DOHH2 (cell line): ENCODE measurements at regions not wholly inside any gene's neighbourhood (a gene's known extent, or its start where the extent isn't known, plus 50 kb on each side); places are given as distances from the start of the nearest gene placed in this dataset.

ENCODE experiments used
- EZH2phosphoT487 ChIP-seq: fragments of 200-600 bp; sonication (generic); IDR thresholded peaks from 2 replicates; pipeline ENCODE4 v1.6.1; 2017; ENCODE audit warnings: borderline replicate concordance, mild to moderate bottlenecking, antibody characterized with exemption, low read length, moderate library complexity, mixed read lengths
- TF ChIP-seq, protein P1 (sequence below): fragments of 200-600 bp; sonication (generic); IDR thresholded peaks from one replicate; pipeline ENCODE4 v1.5.1; 2014; ENCODE audit warnings: antibody characterized with exemption, mild to moderate bottlenecking, low read depth, low read length; ENCODE audit not compliant: poor library complexity, severe bottlenecking

DNA sequence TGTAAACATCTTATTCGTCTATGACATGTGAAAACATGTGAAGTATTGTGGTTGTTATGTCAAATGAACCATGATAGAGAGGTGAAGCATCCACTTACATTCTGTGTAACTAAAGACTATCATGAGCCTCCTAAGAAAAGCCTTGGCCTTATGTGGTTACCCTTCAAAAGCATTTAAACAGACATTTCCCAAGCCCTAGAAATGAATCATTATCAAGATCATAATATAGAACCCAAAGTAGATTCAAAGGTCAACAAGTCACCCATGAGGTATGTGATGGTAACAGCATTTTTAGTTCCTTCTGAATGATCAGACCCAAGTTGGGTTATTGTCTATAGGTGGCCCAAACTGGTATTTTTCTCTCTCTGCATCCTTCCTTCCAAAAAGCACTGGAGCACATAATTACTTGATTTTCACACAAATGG lies 408.0 kb downstream of the TBL1XR1 start:
- TF ChIP-seq, protein P1, sequence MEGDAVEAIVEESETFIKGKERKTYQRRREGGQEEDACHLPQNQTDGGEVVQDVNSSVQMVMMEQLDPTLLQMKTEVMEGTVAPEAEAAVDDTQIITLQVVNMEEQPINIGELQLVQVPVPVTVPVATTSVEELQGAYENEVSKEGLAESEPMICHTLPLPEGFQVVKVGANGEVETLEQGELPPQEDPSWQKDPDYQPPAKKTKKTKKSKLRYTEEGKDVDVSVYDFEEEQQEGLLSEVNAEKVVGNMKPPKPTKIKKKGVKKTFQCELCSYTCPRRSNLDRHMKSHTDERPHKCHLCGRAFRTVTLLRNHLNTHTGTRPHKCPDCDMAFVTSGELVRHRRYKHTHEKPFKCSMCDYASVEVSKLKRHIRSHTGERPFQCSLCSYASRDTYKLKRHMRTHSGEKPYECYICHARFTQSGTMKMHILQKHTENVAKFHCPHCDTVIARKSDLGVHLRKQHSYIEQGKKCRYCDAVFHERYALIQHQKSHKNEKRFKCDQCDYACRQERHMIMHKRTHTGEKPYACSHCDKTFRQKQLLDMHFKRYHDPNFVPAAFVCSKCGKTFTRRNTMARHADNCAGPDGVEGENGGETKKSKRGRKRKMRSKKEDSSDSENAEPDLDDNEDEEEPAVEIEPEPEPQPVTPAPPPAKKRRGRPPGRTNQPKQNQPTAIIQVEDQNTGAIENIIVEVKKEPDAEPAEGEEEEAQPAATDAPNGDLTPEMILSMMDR, result no peak
- no peak for TF ChIP-seq EZH2phosphoT487
